ENCODE measurements at regions not wholly inside any gene's neighbourhood (a gene's known extent, or its start where the extent isn't known, plus 50 kb on each side); places are given as distances from the start of the nearest gene placed in this dataset.

DNA sequence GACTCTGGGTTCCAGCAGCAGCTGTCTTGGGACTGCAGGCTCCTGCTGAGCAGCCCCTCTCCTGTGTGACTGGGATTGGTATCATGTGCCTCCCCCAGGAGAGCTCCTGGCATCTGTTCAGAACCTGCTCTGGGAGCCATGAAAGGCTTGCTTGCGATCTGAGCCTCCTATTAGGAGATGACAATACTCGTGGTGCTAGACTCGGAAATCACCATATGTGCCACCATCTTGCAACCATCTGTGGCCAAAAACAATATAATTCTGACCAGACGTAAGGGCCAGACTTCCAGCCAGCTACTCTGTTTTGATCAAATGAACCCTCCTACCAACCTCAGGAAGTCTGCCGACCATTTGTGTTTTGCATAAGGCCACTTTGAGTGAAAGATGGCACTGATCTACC, 484.7 kb downstream of the IRS2 start:
- Histone ChIP-seq H3K79me2 (ENCODE audit: control insufficient read depth, insufficient read depth, low read length) (no peaks in the 10 kb centered on the region), H3K9me3 (replicated peaks; ENCODE audit: control insufficient read depth, insufficient read depth, low read length) (no peaks in the 10 kb centered on the region), H3K9ac (ENCODE audit: control insufficient read depth, insufficient read depth, low read length) (no peak overlapping the region), H2AFZ (ENCODE audit: control insufficient read depth, low read depth, low read length) (no peak overlapping the region), H3K4me1 (ENCODE audit: control insufficient read depth, insufficient read depth, low read length) (no peaks in the 10 kb centered on the region), H3K4me2 (ENCODE audit: control insufficient read depth, insufficient read depth) (no peak overlapping the region), H3K36me3 (ENCODE audit: control insufficient read depth in 2 of 2, insufficient read depth in 2 of 2, low read length in 1 of 2) (no peaks in the 10 kb centered on the region), H4K20me1 (ENCODE audit: control insufficient read depth, insufficient read depth) (no peaks in the 10 kb centered on the region), H3K27ac (ENCODE audit: control insufficient read depth, insufficient read depth) (no peak overlapping the region), H3K27me3 (replicated peaks in 1 of 2; ENCODE audit: control insufficient read depth in 2 of 2, insufficient read depth in 2 of 2, low read length in 1 of 2) (no peaks in the 10 kb centered on the region), H3K4me3 (no peak overlapping the region)
- TF ChIP-seq SMC3 (IDR thresholded peaks at IDR 0.05; ENCODE audit: borderline replicate concordance, low read length) = no peak
- TF ChIP-seq ZNF622 (IDR thresholded peaks at IDR 0.05) = no peak
- no peak for TF ChIP-seq RAD21 (IDR thresholded peaks at IDR 0.05; ENCODE audit: insufficient read depth, low read depth, low read length)
- no peak for TF ChIP-seq FOS (IDR thresholded peaks at IDR 0.05; ENCODE audit: borderline replicate concordance, extremely low read depth, insufficient read length)
- no peak for TF ChIP-seq EZH2 (IDR thresholded peaks at IDR 0.05; ENCODE audit: borderline replicate concordance, control insufficient read depth, low read depth, low read length)
- TF ChIP-seq LARP7 (IDR thresholded peaks at IDR 0.05) = no peak
- TF ChIP-seq EP300 (IDR thresholded peaks at IDR 0.05; ENCODE audit: borderline replicate concordance in 1 of 2, control insufficient read depth in 1 of 2, low read depth in 2 of 2, low read length in 2 of 2) = no peak
- TF ChIP-seq, protein P1, sequence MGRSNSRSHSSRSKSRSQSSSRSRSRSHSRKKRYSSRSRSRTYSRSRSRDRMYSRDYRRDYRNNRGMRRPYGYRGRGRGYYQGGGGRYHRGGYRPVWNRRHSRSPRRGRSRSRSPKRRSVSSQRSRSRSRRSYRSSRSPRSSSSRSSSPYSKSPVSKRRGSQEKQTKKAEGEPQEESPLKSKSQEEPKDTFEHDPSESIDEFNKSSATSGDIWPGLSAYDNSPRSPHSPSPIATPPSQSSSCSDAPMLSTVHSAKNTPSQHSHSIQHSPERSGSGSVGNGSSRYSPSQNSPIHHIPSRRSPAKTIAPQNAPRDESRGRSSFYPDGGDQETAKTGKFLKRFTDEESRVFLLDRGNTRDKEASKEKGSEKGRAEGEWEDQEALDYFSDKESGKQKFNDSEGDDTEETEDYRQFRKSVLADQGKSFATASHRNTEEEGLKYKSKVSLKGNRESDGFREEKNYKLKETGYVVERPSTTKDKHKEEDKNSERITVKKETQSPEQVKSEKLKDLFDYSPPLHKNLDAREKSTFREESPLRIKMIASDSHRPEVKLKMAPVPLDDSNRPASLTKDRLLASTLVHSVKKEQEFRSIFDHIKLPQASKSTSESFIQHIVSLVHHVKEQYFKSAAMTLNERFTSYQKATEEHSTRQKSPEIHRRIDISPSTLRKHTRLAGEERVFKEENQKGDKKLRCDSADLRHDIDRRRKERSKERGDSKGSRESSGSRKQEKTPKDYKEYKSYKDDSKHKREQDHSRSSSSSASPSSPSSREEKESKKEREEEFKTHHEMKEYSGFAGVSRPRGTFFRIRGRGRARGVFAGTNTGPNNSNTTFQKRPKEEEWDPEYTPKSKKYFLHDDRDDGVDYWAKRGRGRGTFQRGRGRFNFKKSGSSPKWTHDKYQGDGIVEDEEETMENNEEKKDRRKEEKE (IDR thresholded peaks at IDR 0.05) = no peak
- TF ChIP-seq, protein P2, sequence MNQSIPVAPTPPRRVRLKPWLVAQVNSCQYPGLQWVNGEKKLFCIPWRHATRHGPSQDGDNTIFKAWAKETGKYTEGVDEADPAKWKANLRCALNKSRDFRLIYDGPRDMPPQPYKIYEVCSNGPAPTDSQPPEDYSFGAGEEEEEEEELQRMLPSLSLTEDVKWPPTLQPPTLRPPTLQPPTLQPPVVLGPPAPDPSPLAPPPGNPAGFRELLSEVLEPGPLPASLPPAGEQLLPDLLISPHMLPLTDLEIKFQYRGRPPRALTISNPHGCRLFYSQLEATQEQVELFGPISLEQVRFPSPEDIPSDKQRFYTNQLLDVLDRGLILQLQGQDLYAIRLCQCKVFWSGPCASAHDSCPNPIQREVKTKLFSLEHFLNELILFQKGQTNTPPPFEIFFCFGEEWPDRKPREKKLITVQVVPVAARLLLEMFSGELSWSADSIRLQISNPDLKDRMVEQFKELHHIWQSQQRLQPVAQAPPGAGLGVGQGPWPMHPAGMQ (IDR thresholded peaks at IDR 0.05; ENCODE audit: borderline replicate concordance) = no peak
- TF ChIP-seq MYC (IDR thresholded peaks at IDR 0.05; ENCODE audit: insufficient read depth, insufficient read length, insufficient replicate concordance, low read length, severe bottlenecking) = no peak
- no peak for TF ChIP-seq SUZ12 (IDR thresholded peaks at IDR 0.05; ENCODE audit: unreplicated experiment)
- no peak for TF ChIP-seq SMAD5 (IDR thresholded peaks at IDR 0.05; ENCODE audit: low read depth)
- TF ChIP-seq YBX1 (IDR thresholded peaks at IDR 0.05) = no peak
- TF ChIP-seq JUNB (IDR thresholded peaks at IDR 0.05) = no peak
- TF ChIP-seq MXI1 (IDR thresholded peaks at IDR 0.05; ENCODE audit: low read depth, low read length) = no peak
- TF ChIP-seq, protein P3, sequence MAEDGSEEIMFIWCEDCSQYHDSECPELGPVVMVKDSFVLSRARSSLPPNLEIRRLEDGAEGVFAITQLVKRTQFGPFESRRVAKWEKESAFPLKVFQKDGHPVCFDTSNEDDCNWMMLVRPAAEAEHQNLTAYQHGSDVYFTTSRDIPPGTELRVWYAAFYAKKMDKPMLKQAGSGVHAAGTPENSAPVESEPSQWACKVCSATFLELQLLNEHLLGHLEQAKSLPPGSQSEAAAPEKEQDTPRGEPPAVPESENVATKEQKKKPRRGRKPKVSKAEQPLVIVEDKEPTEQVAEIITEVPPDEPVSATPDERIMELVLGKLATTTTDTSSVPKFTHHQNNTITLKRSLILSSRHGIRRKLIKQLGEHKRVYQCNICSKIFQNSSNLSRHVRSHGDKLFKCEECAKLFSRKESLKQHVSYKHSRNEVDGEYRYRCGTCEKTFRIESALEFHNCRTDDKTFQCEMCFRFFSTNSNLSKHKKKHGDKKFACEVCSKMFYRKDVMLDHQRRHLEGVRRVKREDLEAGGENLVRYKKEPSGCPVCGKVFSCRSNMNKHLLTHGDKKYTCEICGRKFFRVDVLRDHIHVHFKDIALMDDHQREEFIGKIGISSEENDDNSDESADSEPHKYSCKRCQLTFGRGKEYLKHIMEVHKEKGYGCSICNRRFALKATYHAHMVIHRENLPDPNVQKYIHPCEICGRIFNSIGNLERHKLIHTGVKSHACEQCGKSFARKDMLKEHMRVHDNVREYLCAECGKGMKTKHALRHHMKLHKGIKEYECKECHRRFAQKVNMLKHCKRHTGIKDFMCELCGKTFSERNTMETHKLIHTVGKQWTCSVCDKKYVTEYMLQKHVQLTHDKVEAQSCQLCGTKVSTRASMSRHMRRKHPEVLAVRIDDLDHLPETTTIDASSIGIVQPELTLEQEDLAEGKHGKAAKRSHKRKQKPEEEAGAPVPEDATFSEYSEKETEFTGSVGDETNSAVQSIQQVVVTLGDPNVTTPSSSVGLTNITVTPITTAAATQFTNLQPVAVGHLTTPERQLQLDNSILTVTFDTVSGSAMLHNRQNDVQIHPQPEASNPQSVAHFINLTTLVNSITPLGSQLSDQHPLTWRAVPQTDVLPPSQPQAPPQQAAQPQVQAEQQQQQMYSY (CRISPR knock-in tag; IDR thresholded peaks at IDR 0.05) = no peak
- TF ChIP-seq RB1 (IDR thresholded peaks at IDR 0.05; ENCODE audit: borderline replicate concordance) = no peak
- TF ChIP-seq, protein P4, sequence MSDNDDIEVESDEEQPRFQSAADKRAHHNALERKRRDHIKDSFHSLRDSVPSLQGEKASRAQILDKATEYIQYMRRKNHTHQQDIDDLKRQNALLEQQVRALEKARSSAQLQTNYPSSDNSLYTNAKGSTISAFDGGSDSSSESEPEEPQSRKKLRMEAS (IDR thresholded peaks at IDR 0.05; ENCODE audit: low read depth, low read length) = no peak
- intact Hi-C loops (cut with micrococcal nuclease; ENCODE audit: unreplicated experiment) = no loop called here
- 15% methylated on average over 5 of the region's 5 CpGs for WGBS (ENCODE audit: insufficient coverage, insufficient replicate concordance, low lambda C conversion rate, missing lambda C conversion rate)
- no peak for ATAC-seq
- POLR2A ChIA-PET = no interaction called here
- RAD21 ChIA-PET (ENCODE audit: unreplicated experiment) = no interaction called here
- no peak for DNase-seq (ENCODE audit: low read depth, low spot score)
- SMC1A ChIA-PET (ENCODE audit: uncharacterized antibody, unreplicated experiment) = interaction anchor here (0.6 to 1.5 kb wide), 2 partner anchors 16 to 344 kb away, joined by 3 to 4 read pairs; no protein-coding TSS in a partner anchor
- FAIRE-seq = no peak
- no TSS peak for BruUV-seq (replicated peaks)
- in situ Hi-C loops (cut with MboI) = no loop called here
- CTCF ChIA-PET = interaction anchor here (1.0 kb wide), 1 partner anchor 53 kb away, joined by 3 read pairs; no protein-coding TSS in a partner anchor

Measured in GM12878 (cell line).